Endothelial cell of umbilical vein (primary cell): ENCODE measurements at regions not wholly inside any gene's neighbourhood (a gene's known extent, or its start where the extent isn't known, plus 50 kb on each side); places are given as distances from the start of the nearest gene placed in this dataset.

Experiments used
- BruUV-seq: library from RNA; stranded (reverse); fragments of 400-500 nt; replicated peaks from 2 replicates; lab custom pipeline; 2021; lab: Mats Ljungman, UMichigan
- CTCF ChIA-PET: fragments of 300-600, 350-600 bp; sonication (Branson Sonifier 250); formaldehyde crosslinking; loops from one replicate; lab custom pipeline; 2021; ENCODE audit warnings: antibody characterized with exemption, inconsistent platforms; lab: Charles Lee
- POLR2A ChIA-PET: fragments of 300-600, 350-600 bp; sonication (Branson Sonifier 250); formaldehyde crosslinking; loops from one replicate; lab custom pipeline; 2021; ENCODE audit warnings: antibody characterized with exemption, inconsistent platforms; lab: Charles Lee
- DNase-seq: peaks from one replicate; pipeline ENCODE4 v3.0.0-alpha.2; 2011; ENCODE audit warnings: low read depth, low spot score
- FAIRE-seq: peaks from 2 replicates; lab custom pipeline; 2011; peaks lifted over from hg19 to GRCh38; lab: Jason Lieb, UNC
- H2AFZ ChIP-seq: 2 replicates; pipeline ENCODE4 v1.6.0; 2012; ENCODE audit warnings: low read depth, low read length, control low read depth, inconsistent platforms
- H3K27ac ChIP-seq: 2 replicates; pipeline ENCODE4 v1.5.1; 2011; ENCODE audit warnings: low read depth, mild to moderate bottlenecking, control low read depth, low read length, moderate library complexity; ENCODE audit not compliant: insufficient read depth
- H3K27me3 ChIP-seq, 2 experiments: 2 replicates each; pipeline versions ENCODE4 v1.6.0 to v1.6.1; 2011; ENCODE audit warnings: low read length in 2 of 2, mixed read lengths in 1 of 2; ENCODE audit not compliant: control insufficient read depth in 2 of 2, insufficient read depth in 2 of 2
- H3K36me3 ChIP-seq, 2 experiments: 2 replicates in 1 of 2; 3 replicates in 1 of 2; pipeline ENCODE4 v1.5.1; 2011; ENCODE audit warnings: low read length in 2 of 2, mild to moderate bottlenecking in 1 of 2, moderate library complexity in 1 of 2; ENCODE audit not compliant: control insufficient read depth in 2 of 2, insufficient read depth in 2 of 2; ENCODE audit errors: extremely low read depth in 1 of 2
- H3K4me1 ChIP-seq: 3 replicates; pipeline ENCODE4 v1.5.1; 2011; ENCODE audit warnings: mild to moderate bottlenecking, low read length; ENCODE audit not compliant: control insufficient read depth, insufficient read depth; ENCODE audit errors: extremely low read depth
- H3K4me2 ChIP-seq: 2 replicates; pipeline ENCODE4 v1.6.1; 2011; ENCODE audit warnings: low read length, control low read depth, mixed read lengths; ENCODE audit not compliant: insufficient read depth
- H3K4me3 ChIP-seq, 3 experiments: fragments of 200-600 bp in 1 of 3; sonication (generic), shearing (Covaris generic) in 1 of 3; replicated peaks in 1 of 3; 2 replicates each; pipeline ENCODE4 v1.5.1; 2011 to 2016; ENCODE audit warnings: control low read depth in 3 of 3, low read length in 3 of 3, mild to moderate bottlenecking in 2 of 3, inconsistent platforms in 1 of 3, low read depth in 1 of 3, moderate library complexity in 1 of 3; ENCODE audit not compliant: insufficient read depth in 1 of 3
- H3K79me2 ChIP-seq: 2 replicates; pipeline ENCODE4 v1.6.0; 2012; ENCODE audit warnings: low read length, inconsistent platforms; ENCODE audit not compliant: control insufficient read depth, insufficient read depth
- H3K9ac ChIP-seq: replicated peaks from 2 replicates; pipeline ENCODE3; 2011; ENCODE audit warnings: low read length, control low read depth; ENCODE audit not compliant: insufficient read depth; ENCODE audit errors: extremely low read depth
- H3K9me1 ChIP-seq: replicated peaks from 3 replicates; pipeline ENCODE4 v1.6.0; 2011; ENCODE audit warnings: mild to moderate bottlenecking, low read length; ENCODE audit not compliant: control insufficient read depth, insufficient read depth; ENCODE audit errors: extremely low read depth
- H3K9me3 ChIP-seq: replicated peaks from 2 replicates; pipeline ENCODE4 v1.5.1; 2012; ENCODE audit warnings: low read length, inconsistent platforms; ENCODE audit not compliant: control insufficient read depth, insufficient read depth
- H4K20me1 ChIP-seq: replicated peaks from 2 replicates; pipeline ENCODE3; 2011; ENCODE audit warnings: mild to moderate bottlenecking, low read length; ENCODE audit not compliant: control insufficient read depth, insufficient read depth; ENCODE audit errors: extremely low read depth
- EZH2 ChIP-seq: IDR thresholded peaks from 2 replicates; pipeline ENCODE4 v1.6.1; 2012; ENCODE audit warnings: borderline replicate concordance, low read depth, mild to moderate bottlenecking, moderate library complexity, low read length, inconsistent platforms; ENCODE audit not compliant: severe bottlenecking
- FOS ChIP-seq: IDR thresholded peaks from 2 replicates; pipeline ENCODE4 v1.6.1; 2011; ENCODE audit warnings: mild to moderate bottlenecking, low read length, moderate library complexity, borderline replicate concordance; ENCODE audit not compliant: insufficient read depth
- GATA2 ChIP-seq: IDR thresholded peaks from 2 replicates; pipeline ENCODE4 v1.7.0; 2011; ENCODE audit warnings: low read depth, mild to moderate bottlenecking, moderate library complexity, mixed read lengths, low read length; ENCODE audit not compliant: insufficient read length, insufficient read depth
- JUN ChIP-seq: IDR thresholded peaks from 2 replicates; pipeline ENCODE4 v1.6.1; 2011; ENCODE audit warnings: borderline replicate concordance, low read depth; ENCODE audit not compliant: insufficient read length, insufficient read depth
- MYC ChIP-seq: IDR thresholded peaks from one replicate; pipeline ENCODE4 v1.6.1; 2011; ENCODE audit warnings: mild to moderate bottlenecking, low read depth, low read length
- POLR2A ChIP-seq: IDR thresholded peaks from 2 replicates; pipeline ENCODE4 v1.6.1; 2012; ENCODE audit warnings: low read depth, mild to moderate bottlenecking, control low read depth, low read length
- POLR2AphosphoS5 ChIP-seq: IDR thresholded peaks from 2 replicates; pipeline ENCODE4 v1.6.1; 2012; ENCODE audit warnings: low read depth, mild to moderate bottlenecking, control low read depth, low read length, moderate library complexity; ENCODE audit not compliant: insufficient read depth
- dilution Hi-C: fragments of 300-500 bp; cut with MboI; formaldehyde crosslinking; loops from one replicate; pipeline ENCODE4 v1.15.0; 2019; ENCODE audit warnings: low sequenced_read_pairs; ENCODE audit not compliant: extremely low pct_ligation_motif_present
- intact Hi-C: fragments of 100-400 bp; cut with micrococcal nuclease; formaldehyde crosslinking; loops from one replicate; pipeline ENCODE4 v1.10.0; 2022
- TF ChIP-seq, protein P1 (sequence below): IDR thresholded peaks from 2 replicates; pipeline ENCODE4 v1.6.1; 2011; ENCODE audit not compliant: insufficient read depth, insufficient read length
- TF ChIP-seq, protein P2 (sequence below), 2 donors: IDR thresholded peaks; 1 replicate in 1 of 2; 2 replicates in 1 of 2; pipeline ENCODE4 v1.5.1; 2011; ENCODE audit warnings: low read length in 2 of 2, mild to moderate bottlenecking in 2 of 2, moderate library complexity in 2 of 2, control low read depth in 1 of 2, inconsistent platforms in 1 of 2, low read depth in 1 of 2; ENCODE audit not compliant: insufficient read depth in 1 of 2; ENCODE audit errors: extremely low read depth in 1 of 2

DNA sequence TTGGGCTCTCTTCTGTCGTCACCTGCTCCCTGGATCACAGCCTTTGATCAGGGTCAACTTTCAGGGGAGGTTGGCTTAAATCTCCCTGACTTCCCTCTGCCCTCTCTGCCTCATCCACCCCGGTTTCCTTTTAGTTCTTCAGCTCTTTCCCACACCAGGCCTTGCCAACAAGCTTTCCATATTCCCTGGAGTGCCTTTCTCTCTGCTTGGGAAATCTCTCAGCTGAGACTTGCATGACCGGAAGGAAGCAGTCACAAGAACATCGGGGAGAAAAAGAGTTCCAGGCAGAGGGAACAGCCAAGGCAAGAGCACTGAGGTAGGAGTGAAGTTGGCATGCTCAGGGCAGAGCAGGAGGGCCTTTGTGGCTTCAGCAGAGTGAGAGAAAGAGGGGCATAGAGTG, 88.4 kb upstream of the HSPA9 start:
- Histone ChIP-seq H3K9me1 (no peaks in the 10 kb centered on the region), H2AFZ (no peak overlapping the region), H3K4me1 (no peaks in the 10 kb centered on the region), H3K79me2 (no peaks in the 10 kb centered on the region), H3K9ac (no peak overlapping the region), H4K20me1 (no peaks in the 10 kb centered on the region), H3K9me3 (no peaks in the 10 kb centered on the region), H3K27ac (no peak overlapping the region), H3K27me3 (peaks cover 5 to 10% of the 10 kb centered on the region in 2 experiments), H3K36me3 (no peaks in the 10 kb centered on the region), H3K4me3 (no peak overlapping the region), H3K4me2 (no peak overlapping the region)
- BruUV-seq = no TSS peak
- TF ChIP-seq FOS (no peak), POLR2AphosphoS5 (no peak), EZH2 (no peak), MYC (no peak), POLR2A (no peak), GATA2 (no peak), JUN (no peak)
- TF ChIP-seq, protein P1, sequence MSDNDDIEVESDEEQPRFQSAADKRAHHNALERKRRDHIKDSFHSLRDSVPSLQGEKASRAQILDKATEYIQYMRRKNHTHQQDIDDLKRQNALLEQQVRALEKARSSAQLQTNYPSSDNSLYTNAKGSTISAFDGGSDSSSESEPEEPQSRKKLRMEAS = no peak
- TF ChIP-seq, protein P2, sequence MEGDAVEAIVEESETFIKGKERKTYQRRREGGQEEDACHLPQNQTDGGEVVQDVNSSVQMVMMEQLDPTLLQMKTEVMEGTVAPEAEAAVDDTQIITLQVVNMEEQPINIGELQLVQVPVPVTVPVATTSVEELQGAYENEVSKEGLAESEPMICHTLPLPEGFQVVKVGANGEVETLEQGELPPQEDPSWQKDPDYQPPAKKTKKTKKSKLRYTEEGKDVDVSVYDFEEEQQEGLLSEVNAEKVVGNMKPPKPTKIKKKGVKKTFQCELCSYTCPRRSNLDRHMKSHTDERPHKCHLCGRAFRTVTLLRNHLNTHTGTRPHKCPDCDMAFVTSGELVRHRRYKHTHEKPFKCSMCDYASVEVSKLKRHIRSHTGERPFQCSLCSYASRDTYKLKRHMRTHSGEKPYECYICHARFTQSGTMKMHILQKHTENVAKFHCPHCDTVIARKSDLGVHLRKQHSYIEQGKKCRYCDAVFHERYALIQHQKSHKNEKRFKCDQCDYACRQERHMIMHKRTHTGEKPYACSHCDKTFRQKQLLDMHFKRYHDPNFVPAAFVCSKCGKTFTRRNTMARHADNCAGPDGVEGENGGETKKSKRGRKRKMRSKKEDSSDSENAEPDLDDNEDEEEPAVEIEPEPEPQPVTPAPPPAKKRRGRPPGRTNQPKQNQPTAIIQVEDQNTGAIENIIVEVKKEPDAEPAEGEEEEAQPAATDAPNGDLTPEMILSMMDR (IDR thresholded peaks at IDR 0.05; ENCODE audit: extremely low read depth in 1 of 2, insufficient read depth in 1 of 2, low read depth in 1 of 2, low read length in 2 of 2) = no peak
- ChIA-PET CTCF (interaction anchor here (1.2 to 1.6 kb wide), 2 partner anchors 13 to 84 kb away, joined by 3 to 4 read pairs; no protein-coding TSS in a partner anchor), POLR2A (no interaction called here)
- no peak for DNase-seq
- intact Hi-C loops (no loop called here), dilution Hi-C loops (no loop called here)
- no peak for FAIRE-seq
